ENCODE measurements at regions not wholly inside any gene's neighbourhood (a gene's known extent, or its start where the extent isn't known, plus 50 kb on each side); places are given as distances from the start of the nearest gene placed in this dataset.

DNA sequence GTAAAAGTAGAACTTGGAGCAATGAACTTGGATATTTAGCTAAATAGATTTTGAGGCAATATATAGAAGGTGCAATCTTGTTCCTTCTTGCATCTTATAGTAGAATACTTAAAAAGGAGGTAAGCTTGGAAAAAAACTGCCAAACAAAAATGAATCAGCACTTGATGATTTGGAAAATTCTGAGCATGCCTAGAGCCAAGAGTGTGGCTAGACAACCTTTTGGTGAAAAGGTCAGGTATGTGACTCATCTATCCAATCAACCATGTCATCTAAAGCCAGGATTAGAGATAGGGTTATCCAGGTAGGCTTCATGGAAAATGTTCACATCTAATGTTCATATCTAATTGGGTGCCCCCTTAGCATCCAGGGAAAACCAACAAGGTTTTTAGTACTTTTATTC is 515.0 kb downstream of the COL11A1 start:
- TF ChIP-seq, protein P1, sequence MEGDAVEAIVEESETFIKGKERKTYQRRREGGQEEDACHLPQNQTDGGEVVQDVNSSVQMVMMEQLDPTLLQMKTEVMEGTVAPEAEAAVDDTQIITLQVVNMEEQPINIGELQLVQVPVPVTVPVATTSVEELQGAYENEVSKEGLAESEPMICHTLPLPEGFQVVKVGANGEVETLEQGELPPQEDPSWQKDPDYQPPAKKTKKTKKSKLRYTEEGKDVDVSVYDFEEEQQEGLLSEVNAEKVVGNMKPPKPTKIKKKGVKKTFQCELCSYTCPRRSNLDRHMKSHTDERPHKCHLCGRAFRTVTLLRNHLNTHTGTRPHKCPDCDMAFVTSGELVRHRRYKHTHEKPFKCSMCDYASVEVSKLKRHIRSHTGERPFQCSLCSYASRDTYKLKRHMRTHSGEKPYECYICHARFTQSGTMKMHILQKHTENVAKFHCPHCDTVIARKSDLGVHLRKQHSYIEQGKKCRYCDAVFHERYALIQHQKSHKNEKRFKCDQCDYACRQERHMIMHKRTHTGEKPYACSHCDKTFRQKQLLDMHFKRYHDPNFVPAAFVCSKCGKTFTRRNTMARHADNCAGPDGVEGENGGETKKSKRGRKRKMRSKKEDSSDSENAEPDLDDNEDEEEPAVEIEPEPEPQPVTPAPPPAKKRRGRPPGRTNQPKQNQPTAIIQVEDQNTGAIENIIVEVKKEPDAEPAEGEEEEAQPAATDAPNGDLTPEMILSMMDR (IDR thresholded peaks at IDR 0.05): no peak
- no peak for ATAC-seq
- no peak overlapping the region for H3K27ac ChIP-seq
- H3K36me3 ChIP-seq: no peaks in the 10 kb centered on the region
- no peak overlapping the region for H3K4me3 ChIP-seq
- peaks cover 0 to 12% (median 0%) of the 10 kb centered on the region in 11 donors for H3K9me3 ChIP-seq
- intact Hi-C loops (cut with DNase I): no loop called here
- DNase-seq: no peak
- H3K27me3 ChIP-seq: no peaks in the 10 kb centered on the region
- H3K4me1 ChIP-seq: no peaks in the 10 kb centered on the region

DNA sequence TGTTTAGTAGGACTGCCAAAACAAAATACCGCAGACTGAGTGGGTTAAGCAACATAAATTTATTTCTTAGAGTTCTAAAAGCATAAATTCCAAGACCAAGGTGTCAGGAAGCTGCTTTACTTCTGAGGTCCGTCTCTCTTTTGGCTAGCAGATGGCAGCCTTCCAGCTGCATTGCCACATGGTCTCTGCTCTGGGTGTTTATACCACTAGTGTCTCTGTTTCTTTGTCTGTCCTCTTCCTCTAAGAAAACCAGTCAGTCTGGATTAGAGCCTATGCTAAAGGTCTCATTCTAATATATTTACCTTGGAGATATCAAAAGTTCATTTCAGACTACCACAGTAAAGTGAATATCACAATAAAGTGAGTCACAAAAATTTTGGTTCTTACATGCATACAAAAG is 519.8 kb downstream of the COL11A1 start:
- ATAC-seq (no peak), DNase-seq (no peak)
- intact Hi-C loops (cut with DNase I): no loop called here
- TF ChIP-seq, protein P1 (IDR thresholded peaks at IDR 0.05): no peak
- Histone ChIP-seq H3K4me1 (no peaks in the 10 kb centered on the region), H3K36me3 (no peaks in the 10 kb centered on the region), H3K9me3 (peaks cover 0 to 12% (median 0%) of the 10 kb centered on the region in 11 donors), H3K4me3 (no peak overlapping the region), H3K27me3 (no peaks in the 10 kb centered on the region), H3K27ac (no peak overlapping the region)
- 51 to 55% methylated on average over 2 of the region's 2 CpGs for WGBS, 2 donors

DNA sequence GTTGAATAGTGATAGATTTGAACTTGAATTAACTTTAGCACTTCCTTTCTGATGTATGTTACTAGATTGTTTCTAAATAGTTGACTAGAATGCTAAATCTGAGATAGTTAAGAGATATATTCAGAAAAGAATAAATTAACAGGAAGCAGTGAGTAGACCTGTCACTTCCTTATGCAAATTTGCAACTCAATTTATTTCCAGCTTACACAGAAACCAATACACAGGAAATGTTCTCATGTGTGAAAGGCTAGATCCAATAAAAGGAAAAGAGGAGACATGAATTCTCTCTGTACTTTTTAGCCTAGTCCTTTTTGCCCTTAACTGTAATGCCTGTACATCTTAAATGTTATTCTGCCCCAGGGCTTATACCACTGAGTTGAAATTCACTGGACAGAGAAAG is 522.3 kb downstream of the COL11A1 start:
- intact Hi-C loops (cut with DNase I): no loop called here
- TF ChIP-seq, protein P1 (IDR thresholded peaks at IDR 0.05): no peak
- ATAC-seq (no peak), DNase-seq (no peak)
- H3K27ac ChIP-seq: no peak overlapping the region
- H3K27me3 ChIP-seq: no peaks in the 10 kb centered on the region
- H3K4me3 ChIP-seq: no peak overlapping the region
- H3K9me3 ChIP-seq: peaks cover 0 to 22% (median 0%) of the 10 kb centered on the region in 11 donors
- H3K36me3 ChIP-seq: no peaks in the 10 kb centered on the region
- H3K4me1 ChIP-seq: no peaks in the 10 kb centered on the region

DNA sequence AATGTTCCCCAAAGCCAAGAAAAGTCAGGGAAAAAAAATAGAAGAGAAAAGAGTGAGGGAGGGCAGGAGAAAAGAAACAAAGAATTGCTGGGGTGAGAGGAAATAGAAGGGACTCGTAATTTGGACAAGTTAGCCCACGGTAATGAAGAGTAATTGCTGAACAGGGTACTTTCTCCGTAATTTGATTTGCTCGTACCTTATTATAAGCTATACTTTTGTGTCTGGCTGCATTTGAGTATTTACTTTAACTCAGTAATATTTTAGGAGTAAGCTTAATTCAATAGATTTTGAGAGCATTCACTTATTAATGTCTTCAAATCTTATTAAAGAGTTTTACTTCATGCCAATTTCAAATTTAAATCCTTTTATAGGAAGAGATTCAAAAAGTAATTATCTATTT is 527.5 kb downstream of the COL11A1 start:
- DNase-seq (no peak), ATAC-seq (no peak)
- no peaks in the 10 kb centered on the region for H3K27me3 ChIP-seq
- no peak overlapping the region for H3K27ac ChIP-seq
- no peaks in the 10 kb centered on the region for H3K4me1 ChIP-seq
- no peaks in the 10 kb centered on the region for H3K36me3 ChIP-seq
- no peak overlapping the region for H3K4me3 ChIP-seq
- intact Hi-C loops (cut with DNase I): no loop called here
- H3K9me3 ChIP-seq: peaks cover 0 to 15% (median 0%) of the 10 kb centered on the region in 11 donors
- TF ChIP-seq, protein P1 (IDR thresholded peaks at IDR 0.05): no peak
- WGBS, 2 donors: 86 to 91% methylated on average over 4 of the region's 4 CpGs

DNA sequence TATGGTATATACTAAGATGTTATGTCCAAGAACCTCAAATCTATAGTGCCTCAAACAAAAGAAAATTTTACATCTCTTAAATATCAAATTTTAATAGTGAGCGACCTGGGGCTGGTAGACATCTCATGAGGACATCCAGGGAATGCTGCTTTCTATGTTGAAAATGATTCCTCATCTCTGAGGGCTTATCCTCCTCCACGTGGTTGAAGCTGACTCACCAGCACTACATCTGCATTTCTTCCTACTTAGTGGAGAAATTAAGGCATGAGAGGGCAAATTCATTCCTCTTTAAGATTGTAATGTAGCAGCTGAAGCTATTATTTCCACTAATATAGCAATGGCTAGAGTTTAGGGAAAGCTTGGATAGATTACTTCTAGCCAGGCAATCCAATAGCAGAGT is 529.5 kb downstream of the COL11A1 start:
- TF ChIP-seq, protein P1 (IDR thresholded peaks at IDR 0.05): no peak
- no peaks in the 10 kb centered on the region for H3K27me3 ChIP-seq
- DNase-seq (no peak), ATAC-seq (no peak)
- H3K4me3 ChIP-seq: no peak overlapping the region
- intact Hi-C loops (cut with DNase I): no loop called here
- no peaks in the 10 kb centered on the region for H3K4me1 ChIP-seq
- H3K36me3 ChIP-seq: no peaks in the 10 kb centered on the region
- H3K27ac ChIP-seq: no peak overlapping the region
- 39 to 48% methylated on average over 2 of the region's 2 CpGs for WGBS, 2 donors
- H3K9me3 ChIP-seq: peaks cover 0 to 15% (median 0%) of the 10 kb centered on the region in 11 donors
